ENCODE measurements at regions not wholly inside any gene's neighbourhood (a gene's known extent, or its start where the extent isn't known, plus 50 kb on each side); places are given as distances from the start of the nearest gene placed in this dataset.

DNA sequence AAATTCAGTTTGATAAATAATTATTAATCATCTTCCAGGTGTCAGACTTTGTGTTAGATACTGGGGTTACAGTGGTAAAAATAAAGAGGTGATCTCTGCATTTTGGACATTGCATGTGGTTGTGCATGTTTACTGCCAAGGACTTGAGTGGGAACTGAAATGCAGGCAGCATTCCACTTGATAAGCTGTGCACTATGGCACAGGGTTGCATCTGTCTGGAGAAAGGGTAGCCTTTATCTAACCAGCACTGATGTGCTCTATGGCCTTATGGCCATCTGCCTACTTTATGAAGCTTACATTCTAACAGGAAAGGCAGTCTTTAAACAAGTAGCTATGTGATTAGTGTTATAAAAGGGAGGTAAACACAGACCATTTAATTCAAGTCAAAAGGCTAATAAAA, 53.0 kb upstream of the MLIP start:
- TF ChIP-seq CTCF (IDR thresholded peaks at IDR 0.05) (no peak), POLR2A (IDR thresholded peaks at IDR 0.05) (no peak)
